Nephron progenitor cell (in vitro differentiated cells): ENCODE measurements at regions not wholly inside any gene's neighbourhood (a gene's known extent, or its start where the extent isn't known, plus 50 kb on each side); places are given as distances from the start of the nearest gene placed in this dataset.

Source experiments
- DNase-seq: peaks from one replicate; pipeline ENCODE4 v3.0.0; 2021
- H3K27ac Mint-ChIP-seq: 2 replicates; pipeline ENCODE4 v1.8.0; 2021; ENCODE audit warnings: mild to moderate bottlenecking, moderate library complexity, mixed read lengths
- H3K27me3 Mint-ChIP-seq: 2 replicates; pipeline ENCODE4 v1.8.0; 2021; ENCODE audit warnings: mild to moderate bottlenecking, low read depth, mixed read lengths; ENCODE audit not compliant: poor library complexity
- H3K36me3 Mint-ChIP-seq: 2 replicates; pipeline ENCODE4 v1.8.0; 2021; ENCODE audit warnings: low read depth, mixed read lengths
- H3K4me1 Mint-ChIP-seq: 2 replicates; pipeline ENCODE4 v1.8.0; 2021; ENCODE audit warnings: mixed read lengths
- H3K4me3 Mint-ChIP-seq: 2 replicates; pipeline ENCODE4 v1.8.0; 2021; ENCODE audit warnings: mild to moderate bottlenecking, moderate library complexity, mixed read lengths
- H3K9me3 Mint-ChIP-seq: 2 replicates; pipeline ENCODE4 v1.8.0; 2021; ENCODE audit warnings: mild to moderate bottlenecking, moderate library complexity, mixed read lengths
- CTCF ChIP-seq: fragments of 200-600 bp; sonication (generic); IDR thresholded peaks from 2 replicates; pipeline ENCODE4 v1.5.0; 2021; ENCODE audit warnings: antibody characterized with exemption

- DNase-seq = no peak
Measured at GRCh38 chr11:128399251-128400121, 187.9 kb downstream of the ETS1 start.

GRCh38 chr11:128398517-128399250 is 188.7 kb downstream of the ETS1 start:
- Mint-ChIP-seq H3K4me3 (no peak overlapping the region), H3K9me3 (no peaks in the 10 kb centered on the region), H3K27ac (peak overlapping the region; percentile 37), H3K36me3 (no peaks in the 10 kb centered on the region), H3K4me1 (peaks cover 53% of the 10 kb centered on the region), H3K27me3 (no peaks in the 10 kb centered on the region)
- TF ChIP-seq CTCF = no peak
- DNase-seq = no peak

More at GRCh38 chr11:128399251-128400121, 187.9 kb downstream of the ETS1 start:
- H3K4me3 Mint-ChIP-seq = no peak overlapping the region
- H3K36me3 Mint-ChIP-seq = no peaks in the 10 kb centered on the region
- peaks cover 53% of the 10 kb centered on the region for H3K4me1 Mint-ChIP-seq
- TF ChIP-seq CTCF = no peak
- H3K27me3 Mint-ChIP-seq = no peaks in the 10 kb centered on the region
- H3K9me3 Mint-ChIP-seq = no peaks in the 10 kb centered on the region
- H3K27ac Mint-ChIP-seq = peak overlapping the region; percentile 75

GRCh38 chr11:128397362-128397761 is 190.0 kb downstream of the ETS1 start:
- Mint-ChIP-seq H3K4me3 (no peak overlapping the region), H3K9me3 (no peaks in the 10 kb centered on the region), H3K36me3 (no peaks in the 10 kb centered on the region), H3K27me3 (no peaks in the 10 kb centered on the region), H3K27ac (no peak overlapping the region), H3K4me1 (peaks cover 58% of the 10 kb centered on the region)
- no peak for DNase-seq
- TF ChIP-seq CTCF = no peak

- no peak for TF ChIP-seq CTCF
- Mint-ChIP-seq H3K36me3 (no peaks in the 10 kb centered on the region), H3K27me3 (peaks cover 8% of the 10 kb centered on the region), H3K9me3 (no peaks in the 10 kb centered on the region), H3K4me3 (no peak overlapping the region), H3K27ac (no peak overlapping the region), H3K4me1 (peaks cover 53% of the 10 kb centered on the region)
- DNase-seq = no peak
Measured at GRCh38 chr11:128394431-128395089, 192.8 kb downstream of the ETS1 start.

GRCh38 chr11:128392259-128392658 is 195.1 kb downstream of the ETS1 start:
- Mint-ChIP-seq H3K4me3 (no peak overlapping the region), H3K27me3 (peaks cover 8% of the 10 kb centered on the region), H3K4me1 (peaks cover 62% of the 10 kb centered on the region), H3K27ac (no peak overlapping the region), H3K36me3 (no peaks in the 10 kb centered on the region), H3K9me3 (no peaks in the 10 kb centered on the region)
- no peak for DNase-seq
- TF ChIP-seq CTCF = no peak
